Keratinocyte (primary cell): ENCODE measurements at regions not wholly inside any gene's neighbourhood (a gene's known extent, or its start where the extent isn't known, plus 50 kb on each side); places are given as distances from the start of the nearest gene placed in this dataset.

ENCODE experiments used
- DNase-seq: peaks from one replicate; pipeline ENCODE4 v3.0.0-alpha.2; 2011; ENCODE audit warnings: low read depth, missing footprints, low spot score
- FAIRE-seq: peaks from 2 replicates; lab custom pipeline; 2011; peaks lifted over from hg19 to GRCh38; lab: Jason Lieb, UNC
- H2AFZ ChIP-seq: 2 replicates; pipeline ENCODE4 v1.6.0; 2012; ENCODE audit warnings: low read length, control low read depth, inconsistent platforms; ENCODE audit not compliant: control insufficient read depth
- H3K27ac ChIP-seq: 2 replicates; pipeline ENCODE4 v1.5.1; 2011; ENCODE audit warnings: low read length; ENCODE audit not compliant: control insufficient read depth, insufficient read depth
- H3K27me3 ChIP-seq: 3 replicates; pipeline ENCODE4 v1.6.0; 2011; ENCODE audit warnings: low read length; ENCODE audit not compliant: control insufficient read depth, insufficient read depth; ENCODE audit errors: extremely low read depth
- H3K36me3 ChIP-seq, 2 experiments: 2 replicates in 1 of 2; 3 replicates in 1 of 2; pipeline ENCODE4 v1.5.1; 2011; ENCODE audit warnings: low read length in 2 of 2, mild to moderate bottlenecking in 1 of 2; ENCODE audit not compliant: control insufficient read depth in 2 of 2, insufficient read depth in 2 of 2; ENCODE audit errors: extremely low read depth in 1 of 2
- H3K4me1 ChIP-seq: 3 replicates; pipeline ENCODE4 v1.5.1; 2011; ENCODE audit warnings: low read length; ENCODE audit not compliant: control insufficient read depth, insufficient read depth; ENCODE audit errors: extremely low read depth
- H3K4me2 ChIP-seq: 3 replicates; pipeline ENCODE4 v1.6.0; 2011; ENCODE audit warnings: low read depth, low read length; ENCODE audit not compliant: control insufficient read depth, insufficient read depth; ENCODE audit errors: extremely low read depth
- H3K4me3 ChIP-seq, 3 experiments: fragments of 200-600 bp in 1 of 3; sonication (generic) in 1 of 3; 2 replicates in 2 of 3; 3 replicates in 1 of 3; pipeline ENCODE4 v1.5.1; 2011 to 2016; ENCODE audit warnings: low read length in 3 of 3, mild to moderate bottlenecking in 3 of 3, control low read depth in 2 of 3, inconsistent platforms in 1 of 3, low read depth in 1 of 3, mixed read lengths in 1 of 3, mixed run types in 1 of 3, moderate library complexity in 1 of 3; ENCODE audit not compliant: control insufficient read depth in 2 of 3, insufficient read depth in 2 of 3; ENCODE audit errors: extremely low read depth in 1 of 3
- H3K79me2 ChIP-seq: 2 replicates; pipeline ENCODE4 v1.6.0; 2012; ENCODE audit warnings: low read length; ENCODE audit not compliant: control insufficient read depth, insufficient read depth
- H3K9ac ChIP-seq: 3 replicates; pipeline ENCODE4 v1.6.0; 2011; ENCODE audit warnings: low read length; ENCODE audit not compliant: control insufficient read depth, insufficient read depth; ENCODE audit errors: extremely low read depth
- H3K9me1 ChIP-seq: 3 replicates; pipeline ENCODE4 v1.6.0; 2011; ENCODE audit warnings: low read length; ENCODE audit not compliant: control insufficient read depth, insufficient read depth; ENCODE audit errors: extremely low read depth
- H3K9me3 ChIP-seq: 2 replicates; pipeline ENCODE4 v1.5.1; 2012; ENCODE audit warnings: low read depth, low read length; ENCODE audit not compliant: control insufficient read depth
- H4K20me1 ChIP-seq: 3 replicates; pipeline ENCODE4 v1.6.0; 2011; ENCODE audit warnings: low read length; ENCODE audit not compliant: control insufficient read depth, insufficient read depth; ENCODE audit errors: extremely low read depth
- CTCF ChIP-seq, 3 experiments: IDR thresholded peaks in 1 of 3; conservative IDR thresholded peaks in 1 of 3; optimal IDR thresholded peaks in 1 of 3; 2 replicates in 2 of 3; 3 replicates in 1 of 3; pipeline versions ENCODE3 to v1.5.1; 2011; ENCODE audit warnings: low read length in 3 of 3, mild to moderate bottlenecking in 3 of 3, moderate library complexity in 2 of 3, control low read depth in 1 of 3, inconsistent platforms in 1 of 3; ENCODE audit not compliant: insufficient read depth in 2 of 3; ENCODE audit errors: extremely low read depth in 1 of 3
- EZH2 ChIP-seq: IDR thresholded peaks from one replicate; pipeline ENCODE4 v1.6.1; 2012; ENCODE audit warnings: inconsistent platforms, mild to moderate bottlenecking, low read length, moderate library complexity
- dilution Hi-C: fragments of 300-500 bp; cut with MboI; formaldehyde crosslinking; loops from one replicate; pipeline ENCODE4 v1.7.0; 2020; ENCODE audit warnings: low sequenced_read_pairs; ENCODE audit not compliant: extremely low pct_ligation_motif_present

DNA sequence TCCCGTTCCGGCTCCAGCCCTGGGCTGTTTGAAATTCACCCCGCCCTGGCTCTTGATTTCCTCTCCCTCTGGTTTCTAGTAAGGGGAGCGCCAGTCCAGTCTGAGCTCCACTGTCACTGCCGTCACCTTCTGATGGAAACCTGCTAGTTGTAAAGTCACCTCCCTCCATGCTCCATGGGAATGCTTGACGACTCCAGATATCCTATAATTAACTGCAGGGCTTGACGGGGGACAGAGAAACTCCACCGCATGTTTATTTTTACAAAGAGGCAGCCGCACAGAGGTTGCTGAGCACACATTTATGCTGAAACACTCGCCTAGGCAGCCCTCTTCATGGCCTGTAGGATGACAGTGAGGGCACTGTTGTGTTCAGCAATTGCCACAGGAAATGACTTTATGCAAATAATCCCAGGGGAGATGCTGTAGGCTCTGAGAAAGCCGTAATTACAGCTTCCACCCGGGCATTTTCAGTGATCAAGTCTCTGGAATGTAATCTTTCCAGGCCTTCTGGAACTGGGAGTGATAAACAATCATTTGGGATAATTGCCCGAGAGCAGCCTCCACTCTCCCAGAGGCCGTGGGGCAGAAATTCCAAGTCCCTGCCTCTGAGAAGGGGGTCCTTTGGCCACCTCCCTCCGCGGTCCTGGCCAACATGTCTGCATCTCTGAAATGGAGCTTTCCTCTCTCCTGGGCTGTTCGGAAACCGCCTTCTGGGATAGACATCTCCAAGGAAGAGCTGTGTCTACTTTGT, 300.5 kb downstream of the KLF6 start:
- Histone ChIP-seq H3K9ac (no peak overlapping the region), H3K27ac (peak overlapping the region; percentile 34), H2AFZ (peak overlapping the region; percentile 39), H3K36me3 (no peaks in the 10 kb centered on the region), H3K9me1 (no peaks in the 10 kb centered on the region), H3K9me3 (no peaks in the 10 kb centered on the region), H4K20me1 (no peaks in the 10 kb centered on the region), H3K4me1 (peaks cover 41% of the 10 kb centered on the region), H3K4me3 (no peak overlapping the region), H3K4me2 (peak overlapping the region; percentile 34), H3K27me3 (no peaks in the 10 kb centered on the region), H3K79me2 (no peaks in the 10 kb centered on the region)
- FAIRE-seq: no peak
- no peak for DNase-seq
- dilution Hi-C loops: no loop called here
- no peak for TF ChIP-seq CTCF (optimal IDR thresholded peaks at IDR 0.05 in 1 of 3, IDR thresholded peaks at IDR 0.05 in 1 of 3, conservative IDR thresholded peaks at IDR 0.05 in 1 of 3; ENCODE audit: extremely low read depth in 1 of 3, insufficient read depth in 2 of 3, low read length in 3 of 3)
- TF ChIP-seq EZH2: no peak

DNA sequence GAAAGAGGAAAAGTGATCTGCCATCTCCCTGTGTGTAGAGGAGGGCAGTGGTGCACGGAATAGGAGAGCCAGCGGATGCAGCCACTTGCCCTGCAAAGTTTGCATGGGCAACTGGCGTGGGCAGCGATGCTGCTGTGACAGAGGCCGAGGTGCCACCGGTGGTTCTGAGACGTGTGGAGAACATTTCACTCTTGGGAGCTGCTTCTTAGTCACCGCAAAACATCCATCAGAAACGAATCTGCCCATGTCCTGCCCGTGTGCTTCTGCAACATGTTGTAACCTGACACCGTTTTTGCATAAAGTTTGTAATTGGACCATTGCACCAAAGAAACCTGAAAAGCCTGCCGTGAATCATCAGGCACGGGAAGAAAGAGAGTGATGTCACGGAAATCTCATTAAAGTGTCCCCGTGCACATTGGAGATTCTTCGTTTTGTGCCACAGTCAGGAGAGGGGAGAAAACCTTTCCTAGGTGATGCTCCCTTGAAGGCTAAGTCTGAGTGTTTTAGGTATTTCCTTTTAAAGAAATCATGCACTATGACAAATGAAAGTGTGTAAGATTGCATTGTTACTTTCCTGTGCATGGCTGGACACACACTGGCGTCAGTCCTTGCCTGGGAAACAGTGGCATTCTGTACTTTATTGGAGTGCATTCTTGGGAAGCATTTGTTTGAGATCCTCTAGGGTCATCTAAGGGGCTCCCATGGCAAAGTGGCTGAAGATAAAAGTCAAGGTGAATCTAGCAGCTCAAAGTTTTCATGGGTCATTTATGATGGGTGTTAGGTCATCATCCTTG, 302.6 kb downstream of the KLF6 start:
- H3K4me3 ChIP-seq: peak overlapping the region in 1 of 3 experiments; percentile 34
- peak overlapping the region; percentile 48 for H2AFZ ChIP-seq
- dilution Hi-C loops: no loop called here
- no peaks in the 10 kb centered on the region for H4K20me1 ChIP-seq
- H3K36me3 ChIP-seq: no peaks in the 10 kb centered on the region
- DNase-seq: peak; percentile 79
- peak overlapping the region; percentile 59 for H3K4me2 ChIP-seq
- peak; percentile 95 for FAIRE-seq
- H3K27me3 ChIP-seq: no peaks in the 10 kb centered on the region
- TF ChIP-seq EZH2 (no peak), CTCF (optimal IDR thresholded peaks at IDR 0.05 in 1 of 3, IDR thresholded peaks at IDR 0.05 in 1 of 3, conservative IDR thresholded peaks at IDR 0.05 in 1 of 3; ENCODE audit: extremely low read depth in 1 of 3, insufficient read depth in 2 of 3, low read length in 3 of 3) (no peak)
- no peaks in the 10 kb centered on the region for H3K9me1 ChIP-seq
- H3K4me1 ChIP-seq: peaks cover 50% of the 10 kb centered on the region
- H3K9me3 ChIP-seq: no peaks in the 10 kb centered on the region
- H3K9ac ChIP-seq: peak overlapping the region; percentile 42
- no peaks in the 10 kb centered on the region for H3K79me2 ChIP-seq
- H3K27ac ChIP-seq: peak overlapping the region; percentile 82
